GM18520 (cell line): ENCODE measurements at regions not wholly inside any gene's neighbourhood (a gene's known extent, or its start where the extent isn't known, plus 50 kb on each side); places are given as distances from the start of the nearest gene placed in this dataset.

Source experiments
- ATAC-seq: cut with Tn5 transposase; IDR thresholded peaks from one replicate; pipeline ENCODE4 v1.9.1; 2021; ENCODE audit not compliant: unreplicated experiment

- no peak for ATAC-seq
Measured at GRCh38 chr13:74683411-74683810, 549.2 kb upstream of the KLF12 start.

GRCh38 chr13:74682746-74683145 is 548.5 kb upstream of the KLF12 start:
- ATAC-seq: no peak

- ATAC-seq: no peak
Measured at GRCh38 chr13:74681891-74682290, 547.7 kb upstream of the KLF12 start.

- ATAC-seq: no peak
Measured at GRCh38 chr13:74678308-74678965, 544.2 kb upstream of the KLF12 start.

GRCh38 chr13:74675972-74676371 is 541.8 kb upstream of the KLF12 start:
- no peak for ATAC-seq

- no peak for ATAC-seq
Measured at GRCh38 chr13:74675182-74675581, 541.0 kb upstream of the KLF12 start.

GRCh38 chr13:74674720-74675119 is 540.5 kb upstream of the KLF12 start:
- ATAC-seq: no peak

- no peak for ATAC-seq
Measured at GRCh38 chr13:74669149-74669548, 534.9 kb upstream of the KLF12 start.

- no peak for ATAC-seq
Measured at GRCh38 chr13:74667656-74668203, 533.5 kb upstream of the KLF12 start.

- ATAC-seq: no peak
Measured at GRCh38 chr13:74662905-74663304, 528.7 kb upstream of the KLF12 start.

- ATAC-seq: no peak
Measured at GRCh38 chr13:74661851-74662250, 527.6 kb upstream of the KLF12 start.

GRCh38 chr13:74657765-74658164 is 523.6 kb upstream of the KLF12 start:
- no peak for ATAC-seq

- no peak for ATAC-seq
Measured at GRCh38 chr13:74651121-74651520, 516.9 kb upstream of the KLF12 start.

GRCh38 chr13:74647991-74648390 is 513.8 kb upstream of the KLF12 start:
- no peak for ATAC-seq

- ATAC-seq: no peak
Measured at GRCh38 chr13:74647211-74647610, 513.0 kb upstream of the KLF12 start.

GRCh38 chr13:74646091-74646490 is 511.9 kb upstream of the KLF12 start:
- ATAC-seq: no peak

GRCh38 chr13:74645586-74645985 is 511.4 kb upstream of the KLF12 start:
- ATAC-seq: no peak

GRCh38 chr13:74644229-74644628 is 510.0 kb upstream of the KLF12 start:
- ATAC-seq: no peak

- no peak for ATAC-seq
Measured at GRCh38 chr13:74641586-74641985, 507.4 kb upstream of the KLF12 start.

- no peak for ATAC-seq
Measured at GRCh38 chr13:74633734-74634133, 499.5 kb upstream of the KLF12 start.

GRCh38 chr13:74629985-74630384 is 495.8 kb upstream of the KLF12 start:
- ATAC-seq: no peak

- no peak for ATAC-seq
Measured at GRCh38 chr13:74625541-74625940, 491.3 kb upstream of the KLF12 start.

- no peak for ATAC-seq
Measured at GRCh38 chr13:74623761-74624160, 489.6 kb upstream of the KLF12 start.
